A549 (cell line): ENCODE measurements at regions not wholly inside any gene's neighbourhood (a gene's known extent, or its start where the extent isn't known, plus 50 kb on each side); places are given as distances from the start of the nearest gene placed in this dataset.

Experiments
- ATAC-seq, 2 experiments: fragments of 200-7000 bp in 1 of 2; fragments of >200 bp in 1 of 2; cut with Nextera tagmentation in 1 of 2; cut with Tn5 transposase in 1 of 2; 3 replicates each; pipeline versions ENCODE4 v1.8.0 to v1.9.1; 2018 to 2020; ENCODE audit warnings: mild to moderate bottlenecking in 1 of 2, moderate library complexity in 1 of 2
- CTCF ChIA-PET: fragments of 300-600 bp; sonication (Branson Sonifier 250); formaldehyde crosslinking; extraction: SDS; loops from one replicate; lab custom pipeline; 2021; ENCODE audit warnings: antibody characterized with exemption, inconsistent platforms; lab: Yijun Ruan, JAX
- POLR2A ChIA-PET: fragments of 350-600 bp; formaldehyde crosslinking; extraction: SDS; loops from one replicate; lab custom pipeline; 2021; ENCODE audit warnings: antibody characterized with exemption, inconsistent platforms; lab: Yijun Ruan, JAX
- DNase-seq, 2 experiments: peaks; one replicate each; pipeline versions ENCODE4 v3.0.0 to v3.0.0-alpha.2; 2011 to 2016; ENCODE audit warnings: low read depth in 1 of 2, low spot score in 1 of 2
- FAIRE-seq: peaks from 2 replicates; lab custom pipeline; 2011; peaks lifted over from hg19 to GRCh38; lab: Jason Lieb, UNC
- H3K27ac ChIP-seq, 2 experiments: fragments of >200 bp; sonication (Bioruptor Twin); formaldehyde crosslinking; 3 replicates each; pipeline ENCODE4 v1.5.1; 2016 to 2017
- H3K4me1 ChIP-seq: fragments of >200 bp; sonication (Bioruptor Twin); formaldehyde crosslinking; 3 replicates; pipeline ENCODE4 v1.6.1; 2016
- H3K4me2 ChIP-seq: fragments of >200 bp; sonication (Bioruptor Twin); formaldehyde crosslinking; 3 replicates; pipeline ENCODE4 v1.6.1; 2016
- H3K4me3 ChIP-seq: fragments of >200 bp; sonication (Bioruptor Twin); formaldehyde crosslinking; 3 replicates; pipeline ENCODE4 v1.5.1; 2016
- H3K9me3 ChIP-seq: fragments of >200 bp; sonication (Bioruptor Twin); formaldehyde crosslinking; 3 replicates; pipeline ENCODE4 v1.6.1; 2016
- CEBPB ChIP-seq, 2 experiments: fragments of >200 bp in 1 of 2; sonication (Bioruptor Twin) in 1 of 2; formaldehyde crosslinking in 1 of 2; IDR thresholded peaks; 2 replicates each; pipeline ENCODE4 v1.6.1; 2012 to 2016
- CTCF ChIP-seq: fragments of >200 bp; sonication (Bioruptor Twin); formaldehyde crosslinking; IDR thresholded peaks from 3 replicates; pipeline ENCODE4 v1.5.1; 2016
- E2F6 ChIP-seq: IDR thresholded peaks from 2 replicates; pipeline ENCODE4 v1.6.1; 2012; ENCODE audit warnings: low read depth, borderline replicate concordance
- EHF ChIP-seq: fragments of 250-450 bp; sonication (Bioruptor Pico); IDR thresholded peaks from 2 replicates; pipeline ENCODE4 v1.5.0; 2020; ENCODE audit warnings: mild to moderate bottlenecking
- FOSB ChIP-seq: fragments of 250-450 bp; sonication (Bioruptor Pico); IDR thresholded peaks from 2 replicates; pipeline ENCODE4 v1.5.0; 2020; ENCODE audit warnings: mild to moderate bottlenecking, moderate library complexity
- HES2 ChIP-seq: fragments of >200 bp; sonication (Bioruptor Twin); formaldehyde crosslinking; IDR thresholded peaks from 2 replicates; pipeline ENCODE4 v1.6.1; 2016
- HEYL ChIP-seq: fragments of 250-450 bp; sonication (Bioruptor Pico); IDR thresholded peaks from 2 replicates; pipeline ENCODE4 v1.8.0; 2021; ENCODE audit warnings: mild to moderate bottlenecking, moderate library complexity
- HMGXB4 ChIP-seq: fragments of 250-450 bp; sonication (Bioruptor Pico); IDR thresholded peaks from 2 replicates; pipeline ENCODE4 v1.5.0; 2021; ENCODE audit warnings: mild to moderate bottlenecking, moderate library complexity, borderline replicate concordance
- JUNB ChIP-seq: fragments of >200 bp; sonication (Bioruptor Twin); formaldehyde crosslinking; IDR thresholded peaks from 2 replicates; pipeline ENCODE4 v1.6.1; 2016
- MAX ChIP-seq: IDR thresholded peaks from 2 replicates; pipeline ENCODE4 v1.6.1; 2012
- NFE2L2 ChIP-seq: fragments of 150-350 bp; conservative IDR thresholded peaks from 2 replicates; pipeline ENCODE4 v1.6.1; 2014; ENCODE audit warnings: low read length
- POLR2AphosphoS2 ChIP-seq: conservative IDR thresholded peaks from 2 replicates; pipeline ENCODE4 v1.6.1; 2012; ENCODE audit warnings: low read length, improper control_type of control experiment, inconsistent platforms
- RARB ChIP-seq: fragments of 250-450 bp; sonication (Bioruptor Pico); IDR thresholded peaks from 2 replicates; pipeline ENCODE4 v1.8.0; 2021; ENCODE audit warnings: mild to moderate bottlenecking, moderate library complexity
- RCOR1 ChIP-seq: fragments of 150-350 bp; IDR thresholded peaks from 2 replicates; pipeline ENCODE4 v1.6.1; 2014; ENCODE audit warnings: antibody characterized with exemption, low read length, low read depth
- RFX5 ChIP-seq: fragments of 450-650 bp; IDR thresholded peaks from 2 replicates; pipeline ENCODE4 v1.7.1; 2014; ENCODE audit warnings: antibody characterized with exemption, mild to moderate bottlenecking, moderate library complexity
- RNF2 ChIP-seq: fragments of 200-600 bp; sonication (generic); IDR thresholded peaks from 2 replicates; pipeline ENCODE4 v1.6.1; 2016; ENCODE audit warnings: low read depth, mild to moderate bottlenecking, antibody characterized with exemption, moderate library complexity, borderline replicate concordance
- SREBF2 ChIP-seq: fragments of 450-650 bp; IDR thresholded peaks from 2 replicates; pipeline ENCODE4 v1.6.1; 2014; ENCODE audit warnings: mild to moderate bottlenecking, moderate library complexity
- TFCP2L1 ChIP-seq: fragments of 250-450 bp; sonication (Bioruptor Pico); IDR thresholded peaks from 2 replicates; pipeline ENCODE4 v1.5.0; 2021; ENCODE audit warnings: mild to moderate bottlenecking
- USF2 ChIP-seq: fragments of 450-650 bp; IDR thresholded peaks from 2 replicates; pipeline ENCODE4 v1.6.1; 2014; ENCODE audit warnings: antibody characterized with exemption
- ZSCAN20 ChIP-seq: fragments of 250-450 bp; sonication (Bioruptor Pico); IDR thresholded peaks from 2 replicates; pipeline ENCODE4 v1.8.0; 2022; ENCODE audit warnings: mild to moderate bottlenecking, moderate library complexity
- WGBS: methylation state at CpG from one replicate; pipeline ENCODE4 v1.1.6; 2017; ENCODE audit errors: missing lambda C conversion rate; 5-methylcytosine and 5-hydroxymethylcytosine counted together

GRCh38 chr13:40434516-40435397 lies 231.7 kb downstream of the FOXO1 start:
- ATAC-seq, result no peak
- POLR2A ChIA-PET, result no interaction called here

GRCh38 chr13:40438022-40438680 lies 228.3 kb downstream of the FOXO1 start:
- TF ChIP-seq SREBF2 (no peak), CEBPB (IDR thresholded peaks at IDR 0.05) (no peak), HES2 (no peak), JUNB (no peak), EHF (no peak), TFCP2L1 (CRISPR knock-in tag) (no peak), E2F6 (no peak), RNF2 (no peak)
- TF ChIP-seq, all 56 proteins: peak for 0
- Histone ChIP-seq H3K4me3 (no peak overlapping the region), H3K9me3 (no peaks in the 10 kb centered on the region), H3K27ac (no peak overlapping the region), H3K4me1 (peaks cover 9% of the 10 kb centered on the region; the same call in 2 of the 3 replicates), H3K4me2 (no peak overlapping the region)
- DNase-seq (no peak), FAIRE-seq (no peak), ATAC-seq (no peak)
- whole genome bisulfite sequencing, result 86% methylated on average over 6 of the region's 6 CpGs
- POLR2A ChIA-PET, result no interaction called here
- CTCF ChIA-PET, result interaction anchor here (0.6 to 0.8 kb wide), 2 partner anchors 21 to 614 kb away, joined by 3 to 4 read pairs; no protein-coding TSS in a partner anchor

More at GRCh38 chr13:40434516-40435397, 231.7 kb downstream of the FOXO1 start:
- Histone ChIP-seq H3K27ac (no peak overlapping the region), H3K9me3 (no peaks in the 10 kb centered on the region), H3K4me1 (no peaks in the 10 kb centered on the region), H3K4me3 (no peak overlapping the region), H3K4me2 (no peak overlapping the region)
- FAIRE-seq (no peak), DNase-seq (no peak)
- TF ChIP-seq HEYL (CRISPR knock-in tag) (no peak), USF2 (no peak), MAX (no peak), RFX5 (no peak), ZSCAN20 (CRISPR knock-in tag) (no peak), NFE2L2 (no peak), POLR2AphosphoS2 (no peak), CTCF (no peak), RCOR1 (no peak), SREBF2 (no peak), HMGXB4 (CRISPR knock-in tag) (no peak), TFCP2L1 (CRISPR knock-in tag) (no peak), RNF2 (no peak), FOSB (CRISPR knock-in tag) (no peak), RARB (CRISPR knock-in tag) (no peak), CEBPB (IDR thresholded peaks at IDR 0.05) (no peak)
- CTCF ChIA-PET, result interaction anchor here (0.9 kb wide), 1 partner anchor 19 kb away, joined by 3 read pairs; no protein-coding TSS in a partner anchor
- WGBS, result 42% methylated on average over 4 of the region's 4 CpGs
